ENCODE measurements at regions not wholly inside any gene's neighbourhood (a gene's known extent, or its start where the extent isn't known, plus 50 kb on each side); places are given as distances from the start of the nearest gene placed in this dataset.

DNA sequence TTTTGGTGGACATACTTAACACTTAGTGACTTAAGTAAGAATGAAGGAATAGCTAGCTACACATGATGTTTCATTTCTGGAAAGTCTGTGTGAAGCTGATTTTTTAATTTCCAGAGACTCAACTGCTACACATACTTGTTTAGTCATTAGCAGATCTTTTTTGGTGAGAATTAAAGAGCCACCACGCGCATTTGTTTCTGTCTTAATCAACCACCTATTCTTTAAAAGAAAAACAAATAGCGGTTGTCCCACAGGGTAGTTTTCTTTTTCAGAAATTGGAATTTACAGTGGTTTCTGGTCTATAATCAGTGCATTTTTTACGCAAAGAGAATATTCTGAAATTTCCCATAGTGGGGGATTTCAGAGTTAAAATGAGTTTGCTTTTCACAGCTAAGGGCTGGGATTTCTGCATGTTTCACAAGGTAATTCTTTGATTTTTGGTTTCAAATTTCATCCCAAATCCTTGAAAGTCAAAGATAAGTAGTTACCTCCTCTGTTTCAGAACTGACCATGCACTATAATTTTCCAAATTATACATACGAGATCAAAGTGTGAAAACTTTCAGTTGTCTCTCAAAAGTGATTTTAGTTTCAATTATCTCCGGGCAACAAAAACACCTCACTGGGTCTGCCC is 631.0 kb upstream of the GRM7 start:
- H3K36me3 ChIP-seq (replicated peaks): no peaks in the 10 kb centered on the region
- in situ Hi-C loops (cut with HindIII; ENCODE audit: low pct_ligation_motif_present, low sequenced_read_pairs): no loop called here
- DNase-seq: no peak
- H3K27ac ChIP-seq: no peak overlapping the region
- H3K27me3 ChIP-seq (replicated peaks): no peaks in the 10 kb centered on the region
- TF ChIP-seq, protein P1, sequence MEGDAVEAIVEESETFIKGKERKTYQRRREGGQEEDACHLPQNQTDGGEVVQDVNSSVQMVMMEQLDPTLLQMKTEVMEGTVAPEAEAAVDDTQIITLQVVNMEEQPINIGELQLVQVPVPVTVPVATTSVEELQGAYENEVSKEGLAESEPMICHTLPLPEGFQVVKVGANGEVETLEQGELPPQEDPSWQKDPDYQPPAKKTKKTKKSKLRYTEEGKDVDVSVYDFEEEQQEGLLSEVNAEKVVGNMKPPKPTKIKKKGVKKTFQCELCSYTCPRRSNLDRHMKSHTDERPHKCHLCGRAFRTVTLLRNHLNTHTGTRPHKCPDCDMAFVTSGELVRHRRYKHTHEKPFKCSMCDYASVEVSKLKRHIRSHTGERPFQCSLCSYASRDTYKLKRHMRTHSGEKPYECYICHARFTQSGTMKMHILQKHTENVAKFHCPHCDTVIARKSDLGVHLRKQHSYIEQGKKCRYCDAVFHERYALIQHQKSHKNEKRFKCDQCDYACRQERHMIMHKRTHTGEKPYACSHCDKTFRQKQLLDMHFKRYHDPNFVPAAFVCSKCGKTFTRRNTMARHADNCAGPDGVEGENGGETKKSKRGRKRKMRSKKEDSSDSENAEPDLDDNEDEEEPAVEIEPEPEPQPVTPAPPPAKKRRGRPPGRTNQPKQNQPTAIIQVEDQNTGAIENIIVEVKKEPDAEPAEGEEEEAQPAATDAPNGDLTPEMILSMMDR (IDR thresholded peaks at IDR 0.05; ENCODE audit: low read depth, low read length, missing control alignments): no peak
- no peak overlapping the region for H3K4me3 ChIP-seq (ENCODE audit: low read depth, low read length)

DNA sequence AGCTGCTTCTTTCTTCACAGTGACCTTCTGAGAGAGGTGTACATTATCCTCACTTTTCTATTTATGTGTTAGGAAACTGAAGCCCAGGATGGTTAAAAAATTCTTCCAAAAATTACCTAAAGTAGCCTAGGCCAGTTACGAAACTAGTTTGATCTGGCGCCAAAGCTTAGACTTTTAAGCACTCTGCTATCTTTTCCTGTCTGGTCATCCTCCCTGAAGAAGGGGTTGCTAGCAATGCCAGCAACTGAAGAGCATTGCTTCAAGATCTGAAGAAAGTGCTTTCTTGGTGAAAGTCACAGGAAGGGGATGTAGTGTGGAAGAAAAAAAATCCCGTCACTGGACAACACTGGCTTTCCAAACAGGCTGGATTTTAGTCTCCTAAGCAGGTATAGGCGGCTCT is 618.8 kb upstream of the GRM7 start:
- Histone ChIP-seq H3K4me3 (ENCODE audit: low read depth, low read length) (no peak overlapping the region), H3K27ac (no peak overlapping the region), H3K27me3 (replicated peaks) (no peaks in the 10 kb centered on the region), H3K36me3 (replicated peaks) (no peaks in the 10 kb centered on the region)
- in situ Hi-C loops (cut with HindIII; ENCODE audit: low pct_ligation_motif_present, low sequenced_read_pairs): no loop called here
- no peak for DNase-seq
- TF ChIP-seq, protein P1 (IDR thresholded peaks at IDR 0.05; ENCODE audit: low read depth, low read length, missing control alignments): no peak

DNA sequence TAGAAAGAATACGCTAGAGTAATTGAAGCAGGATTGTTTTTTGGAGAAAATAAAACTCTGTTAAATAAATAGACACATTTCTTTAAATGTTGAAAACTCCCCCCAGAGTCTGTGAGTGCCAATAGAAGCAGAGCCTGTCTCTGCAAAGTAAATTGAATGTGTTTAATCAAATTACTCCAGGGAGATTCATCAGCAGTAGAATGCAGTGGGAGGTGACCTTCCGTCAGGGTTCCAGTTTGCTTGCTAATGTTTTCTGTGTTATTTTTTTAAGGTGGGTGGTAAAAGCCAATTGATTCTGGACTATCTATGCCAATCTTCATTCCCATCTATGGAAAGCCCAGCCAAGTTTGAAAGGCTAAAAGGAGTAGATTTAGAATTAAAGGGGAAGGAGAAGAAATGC is 612.4 kb upstream of the GRM7 start:
- TF ChIP-seq, protein P1 (IDR thresholded peaks at IDR 0.05; ENCODE audit: low read depth, low read length, missing control alignments): no peak
- no peak for DNase-seq
- in situ Hi-C loops (cut with HindIII; ENCODE audit: low pct_ligation_motif_present, low sequenced_read_pairs): no loop called here
- Histone ChIP-seq H3K4me3 (ENCODE audit: low read depth, low read length) (no peak overlapping the region), H3K36me3 (replicated peaks) (no peaks in the 10 kb centered on the region), H3K27me3 (replicated peaks) (no peaks in the 10 kb centered on the region), H3K27ac (no peak overlapping the region)

DNA sequence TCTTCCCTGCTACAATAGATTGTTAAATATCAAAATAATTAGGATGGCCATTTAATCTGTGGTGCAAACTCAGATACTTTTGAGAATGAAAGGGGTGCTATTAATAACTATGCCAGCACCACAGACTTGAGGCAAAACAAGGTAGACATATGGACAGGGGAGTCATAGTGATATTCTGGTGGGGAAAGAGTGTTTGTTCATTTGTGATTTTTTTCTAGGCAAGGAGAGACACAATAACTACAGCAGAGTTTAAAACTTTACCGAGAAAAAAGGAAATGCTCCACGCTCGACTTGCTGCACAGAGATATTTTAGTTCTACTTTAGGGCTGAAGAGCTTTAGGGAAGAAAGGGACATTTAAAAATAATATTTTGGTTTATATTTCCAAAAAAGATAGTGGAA is 611.2 kb upstream of the GRM7 start:
- TF ChIP-seq, protein P1 (IDR thresholded peaks at IDR 0.05; ENCODE audit: low read depth, low read length, missing control alignments): no peak
- in situ Hi-C loops (cut with HindIII; ENCODE audit: low pct_ligation_motif_present, low sequenced_read_pairs): no loop called here
- Histone ChIP-seq H3K36me3 (replicated peaks) (no peaks in the 10 kb centered on the region), H3K27ac (no peak overlapping the region), H3K27me3 (replicated peaks) (no peaks in the 10 kb centered on the region), H3K4me3 (ENCODE audit: low read depth, low read length) (no peak overlapping the region)
- DNase-seq: no peak

DNA sequence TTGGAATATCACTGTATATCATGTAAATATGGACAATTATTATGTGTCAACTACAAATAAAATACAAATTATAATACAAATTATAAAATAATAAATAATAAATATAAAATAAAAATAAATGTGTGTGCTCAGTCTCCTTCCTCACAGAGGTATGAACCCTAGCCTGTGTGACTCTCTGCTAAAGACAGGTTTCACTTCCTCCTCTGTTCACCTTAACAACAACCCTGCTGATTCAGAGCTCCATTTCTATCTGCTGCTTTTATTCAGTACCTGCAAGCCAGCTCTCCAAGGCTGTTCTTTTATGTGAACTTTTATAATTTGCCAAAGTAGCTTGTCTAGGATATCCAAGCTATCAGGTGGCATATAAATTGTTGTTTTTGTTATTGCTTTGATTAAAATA is 610.7 kb upstream of the GRM7 start:
- in situ Hi-C loops (cut with HindIII; ENCODE audit: low pct_ligation_motif_present, low sequenced_read_pairs): no loop called here
- H3K27me3 ChIP-seq (replicated peaks): no peaks in the 10 kb centered on the region
- H3K36me3 ChIP-seq (replicated peaks): no peaks in the 10 kb centered on the region
- no peak for DNase-seq
- H3K27ac ChIP-seq: no peak overlapping the region
- TF ChIP-seq, protein P1 (IDR thresholded peaks at IDR 0.05; ENCODE audit: low read depth, low read length, missing control alignments): no peak
- no peak overlapping the region for H3K4me3 ChIP-seq (ENCODE audit: low read depth, low read length)
